GM19467 (cell line): ENCODE measurements at regions not wholly inside any gene's neighbourhood (a gene's known extent, or its start where the extent isn't known, plus 50 kb on each side); places are given as distances from the start of the nearest gene placed in this dataset.

Experiments
- ATAC-seq: cut with Tn5 transposase; IDR thresholded peaks from one replicate; pipeline ENCODE4 v1.9.1; 2021; ENCODE audit warnings: mild to moderate bottlenecking, moderate library complexity; ENCODE audit not compliant: unreplicated experiment

- ATAC-seq = no peak
Measured at GRCh38 chr17:73878923-73879322, 234.7 kb upstream of the SDK2 start.

- ATAC-seq = no peak
Measured at GRCh38 chr17:73879987-73880386, 235.7 kb upstream of the SDK2 start.

GRCh38 chr17:73882590-73882989 is 238.3 kb upstream of the SDK2 start:
- no peak for ATAC-seq

GRCh38 chr17:73883175-73883574 is 238.9 kb upstream of the SDK2 start:
- ATAC-seq = no peak

GRCh38 chr17:73887739-73888138 is 243.5 kb upstream of the SDK2 start:
- ATAC-seq = no peak

GRCh38 chr17:73888862-73889261 is 244.6 kb upstream of the SDK2 start:
- ATAC-seq = no peak

GRCh38 chr17:73889439-73889838 is 245.2 kb upstream of the SDK2 start:
- ATAC-seq = no peak

- ATAC-seq = no peak
Measured at GRCh38 chr17:73890831-73891405, 246.7 kb upstream of the SDK2 start.

- no peak for ATAC-seq
Measured at GRCh38 chr17:73895157-73895556, 250.9 kb upstream of the SDK2 start.

GRCh38 chr17:73896966-73897365 is 252.7 kb upstream of the SDK2 start:
- no peak for ATAC-seq

- ATAC-seq = no peak
Measured at GRCh38 chr17:73899839-73900238, 255.6 kb upstream of the SDK2 start.

- ATAC-seq = no peak
Measured at GRCh38 chr17:73900516-73900915, 256.3 kb upstream of the SDK2 start.

- no peak for ATAC-seq
Measured at GRCh38 chr17:73901249-73901648, 257.0 kb upstream of the SDK2 start.

- ATAC-seq = no peak
Measured at GRCh38 chr17:73901661-73902415, 257.6 kb upstream of the SDK2 start.

- no peak for ATAC-seq
Measured at GRCh38 chr17:73902416-73903181, 258.4 kb upstream of the SDK2 start.

- ATAC-seq = no peak
Measured at GRCh38 chr17:73906896-73907870, 262.9 kb upstream of the SDK2 start.

- no peak for ATAC-seq
Measured at GRCh38 chr17:73909186-73909585, 264.9 kb upstream of the SDK2 start.

GRCh38 chr17:73910206-73910605 is 266.0 kb upstream of the SDK2 start:
- no peak for ATAC-seq

- ATAC-seq = no peak
Measured at GRCh38 chr17:73910821-73911515, 266.7 kb upstream of the SDK2 start.

GRCh38 chr17:73911726-73912372 is 267.6 kb upstream of the SDK2 start:
- ATAC-seq = no peak
